Neural crest cell (in vitro differentiated cells): ENCODE measurements at regions not wholly inside any gene's neighbourhood (a gene's known extent, or its start where the extent isn't known, plus 50 kb on each side); places are given as distances from the start of the nearest gene placed in this dataset.

ENCODE experiments used
- DNase-seq: peaks from one replicate; pipeline ENCODE4 v3.0.0; 2021; ENCODE audit warnings: low read depth, mixed read lengths, low spot score
- H3K27ac Mint-ChIP-seq: one replicate; pipeline ENCODE4 v1.8.0; 2021; ENCODE audit warnings: mild to moderate bottlenecking, mixed read lengths; ENCODE audit not compliant: unreplicated experiment
- H3K27me3 Mint-ChIP-seq: 2 replicates; pipeline ENCODE4 v1.8.0; 2021; ENCODE audit warnings: low read depth, mild to moderate bottlenecking, mixed read lengths
- H3K36me3 Mint-ChIP-seq: 2 replicates; pipeline ENCODE4 v1.8.0; 2021; ENCODE audit warnings: low read depth, mild to moderate bottlenecking, mixed read lengths
- H3K4me1 Mint-ChIP-seq: 2 replicates; pipeline ENCODE4 v1.8.0; 2021; ENCODE audit warnings: mixed read lengths
- H3K4me3 Mint-ChIP-seq: one replicate; pipeline ENCODE4 v1.8.0; 2021; ENCODE audit warnings: mild to moderate bottlenecking, mixed read lengths
- H3K9me3 Mint-ChIP-seq: 2 replicates; pipeline ENCODE4 v1.8.0; 2021; ENCODE audit warnings: mixed read lengths
- TF ChIP-seq, protein P1 (sequence below): fragments of 200-600 bp; sonication (generic); conservative IDR thresholded peaks from 2 replicates; pipeline ENCODE4 v1.5.0; 2021; ENCODE audit warnings: antibody characterized with exemption, mild to moderate bottlenecking

DNA sequence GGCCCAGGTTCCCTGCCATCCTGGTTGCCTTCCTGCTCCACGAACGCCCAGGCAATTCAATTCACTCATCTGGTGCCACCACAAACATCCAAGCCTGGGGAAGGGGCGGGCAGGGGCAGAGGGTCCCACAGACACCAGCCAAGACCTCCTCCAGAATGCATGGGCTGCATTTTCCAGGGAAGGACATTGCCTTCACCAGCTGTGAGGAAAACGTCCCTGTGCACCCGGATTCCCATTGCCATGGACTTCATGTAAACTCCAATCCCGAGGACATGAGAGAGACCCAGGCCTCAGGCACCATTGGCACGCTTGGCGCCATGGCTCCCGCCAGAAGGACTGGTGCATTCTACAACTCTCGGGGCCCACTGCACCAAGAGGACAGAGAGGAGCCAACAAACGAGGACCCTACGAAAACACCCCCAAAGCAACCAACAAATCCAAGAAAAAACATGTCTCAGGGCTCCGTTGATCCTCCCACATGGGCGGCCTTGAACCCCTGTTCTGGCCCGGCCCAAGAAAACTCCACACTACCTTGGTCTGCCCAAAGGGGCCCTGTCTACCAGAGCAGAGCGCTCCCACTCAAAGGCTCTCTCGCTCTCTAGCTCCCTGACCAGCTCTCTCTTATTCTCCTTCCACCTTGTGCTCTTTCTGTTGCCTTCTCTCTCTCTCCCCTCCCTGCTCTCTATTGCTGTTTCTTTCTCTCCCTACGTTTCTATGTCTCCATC lies 183.9 kb downstream of the ALG10 start:
- no peak for DNase-seq
- TF ChIP-seq, protein P1, sequence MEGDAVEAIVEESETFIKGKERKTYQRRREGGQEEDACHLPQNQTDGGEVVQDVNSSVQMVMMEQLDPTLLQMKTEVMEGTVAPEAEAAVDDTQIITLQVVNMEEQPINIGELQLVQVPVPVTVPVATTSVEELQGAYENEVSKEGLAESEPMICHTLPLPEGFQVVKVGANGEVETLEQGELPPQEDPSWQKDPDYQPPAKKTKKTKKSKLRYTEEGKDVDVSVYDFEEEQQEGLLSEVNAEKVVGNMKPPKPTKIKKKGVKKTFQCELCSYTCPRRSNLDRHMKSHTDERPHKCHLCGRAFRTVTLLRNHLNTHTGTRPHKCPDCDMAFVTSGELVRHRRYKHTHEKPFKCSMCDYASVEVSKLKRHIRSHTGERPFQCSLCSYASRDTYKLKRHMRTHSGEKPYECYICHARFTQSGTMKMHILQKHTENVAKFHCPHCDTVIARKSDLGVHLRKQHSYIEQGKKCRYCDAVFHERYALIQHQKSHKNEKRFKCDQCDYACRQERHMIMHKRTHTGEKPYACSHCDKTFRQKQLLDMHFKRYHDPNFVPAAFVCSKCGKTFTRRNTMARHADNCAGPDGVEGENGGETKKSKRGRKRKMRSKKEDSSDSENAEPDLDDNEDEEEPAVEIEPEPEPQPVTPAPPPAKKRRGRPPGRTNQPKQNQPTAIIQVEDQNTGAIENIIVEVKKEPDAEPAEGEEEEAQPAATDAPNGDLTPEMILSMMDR, result no peak
- Mint-ChIP-seq H3K4me3 (no peak overlapping the region), H3K9me3 (peaks cover 10% of the 10 kb centered on the region), H3K27me3 (no peaks in the 10 kb centered on the region), H3K4me1 (no peaks in the 10 kb centered on the region), H3K27ac (no peak overlapping the region), H3K36me3 (peaks cover 7% of the 10 kb centered on the region)

DNA sequence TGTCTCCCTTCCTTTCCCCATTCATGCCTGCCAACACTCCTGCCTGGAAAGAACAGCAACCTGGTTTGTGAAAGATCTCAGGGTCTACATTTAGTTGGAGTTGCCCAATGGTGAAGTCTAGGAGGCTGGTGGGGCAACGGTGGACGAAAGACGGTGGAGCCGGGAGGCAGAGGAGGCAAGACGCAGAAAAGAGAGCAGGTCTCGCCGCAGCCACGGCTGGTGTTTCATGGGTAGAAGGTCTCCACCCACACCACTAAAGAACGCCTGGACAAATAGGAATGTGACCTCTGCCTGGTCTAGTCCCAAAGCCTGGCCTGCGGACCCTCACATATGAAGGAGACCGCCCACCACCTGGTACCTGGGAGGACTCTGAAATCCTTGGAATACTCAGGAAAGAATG lies 185.6 kb downstream of the ALG10 start:
- Mint-ChIP-seq H3K9me3 (peaks cover 6% of the 10 kb centered on the region), H3K4me1 (no peaks in the 10 kb centered on the region), H3K27me3 (no peaks in the 10 kb centered on the region), H3K4me3 (no peak overlapping the region), H3K36me3 (peaks cover 7% of the 10 kb centered on the region), H3K27ac (no peak overlapping the region)
- DNase-seq, result no peak
- TF ChIP-seq, protein P1, result no peak

DNA sequence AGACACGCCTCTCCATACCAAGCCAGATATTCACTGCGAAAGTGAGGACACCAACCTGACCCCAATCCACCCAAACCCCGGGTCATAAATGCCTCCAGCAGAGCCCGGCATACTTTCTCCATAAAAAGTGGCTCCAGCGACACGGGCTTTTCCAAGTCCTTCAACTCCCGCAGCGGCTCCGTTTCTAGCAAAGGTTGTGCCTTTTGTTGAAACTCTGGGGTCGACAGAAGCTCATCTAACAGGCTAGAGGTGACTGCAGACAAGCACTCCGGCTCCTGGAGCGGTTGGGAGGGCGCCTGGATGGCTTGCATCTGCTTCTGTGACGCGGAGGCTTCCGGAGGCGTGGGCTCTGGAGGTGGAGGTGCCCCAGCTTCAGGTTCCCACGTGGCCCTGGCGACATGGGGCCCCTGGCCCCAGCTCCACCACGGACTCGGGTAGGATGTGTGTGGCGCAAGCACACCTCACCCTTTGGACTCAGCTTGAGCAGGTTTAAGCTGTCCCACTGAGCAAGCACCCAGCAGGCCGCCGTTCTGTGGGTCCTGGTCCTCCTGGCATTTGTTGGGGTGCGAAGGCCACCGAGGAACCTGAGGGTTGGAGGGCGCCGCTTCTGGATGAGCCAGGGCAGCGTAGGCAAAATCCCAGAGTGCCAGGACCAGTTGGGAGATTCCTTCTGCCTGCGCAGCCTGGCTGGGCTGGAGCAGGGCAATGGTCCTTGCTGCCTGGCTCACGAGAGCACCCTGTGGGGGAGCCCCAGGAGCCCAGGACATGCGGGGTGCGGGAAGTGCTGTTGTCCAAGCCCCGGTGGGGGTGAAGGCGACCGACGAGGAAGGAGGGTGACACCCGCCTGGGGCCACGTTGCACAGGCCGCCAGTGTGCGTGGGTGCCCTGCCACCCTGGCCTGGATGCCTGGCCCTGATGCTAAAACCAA lies 186.3 kb downstream of the ALG10 start:
- peaks cover 6% of the 10 kb centered on the region for H3K9me3 Mint-ChIP-seq
- H3K4me1 Mint-ChIP-seq, result no peaks in the 10 kb centered on the region
- TF ChIP-seq, protein P1, result no peak
- no peak overlapping the region for H3K4me3 Mint-ChIP-seq
- no peak overlapping the region for H3K27ac Mint-ChIP-seq
- no peak for DNase-seq
- H3K27me3 Mint-ChIP-seq, result no peaks in the 10 kb centered on the region
- peaks cover 7% of the 10 kb centered on the region for H3K36me3 Mint-ChIP-seq

DNA sequence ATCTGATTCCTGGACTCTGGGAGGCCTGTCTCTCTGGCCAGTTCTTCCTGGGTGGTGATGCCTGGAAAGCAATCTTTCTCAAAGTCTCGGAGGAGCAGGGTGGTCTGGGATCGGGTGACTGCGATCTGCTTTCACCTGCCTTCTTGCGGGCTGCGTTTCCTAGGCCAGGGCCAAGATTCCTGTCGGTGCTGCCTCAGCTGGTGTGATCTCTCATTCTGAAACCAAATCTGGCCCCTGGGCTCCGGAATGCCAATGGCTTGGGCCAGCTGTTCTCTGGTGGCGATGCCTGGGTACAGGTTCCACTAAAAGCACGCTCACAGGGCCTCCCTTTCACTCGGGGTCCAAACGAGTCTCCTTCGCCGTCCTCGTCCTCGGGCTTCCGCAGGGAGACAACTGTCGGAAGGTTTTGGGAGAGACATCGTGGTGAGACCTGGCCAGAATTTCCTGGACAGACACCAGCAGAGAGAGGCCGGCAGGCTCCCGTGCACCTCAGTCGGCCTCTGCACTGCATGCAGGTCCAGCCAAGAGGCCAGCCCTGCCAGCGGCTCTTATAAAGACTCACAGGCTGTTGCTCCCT lies 187.1 kb downstream of the ALG10 start:
- H3K9me3 Mint-ChIP-seq, result peaks cover 6% of the 10 kb centered on the region
- H3K36me3 Mint-ChIP-seq, result peaks cover 7% of the 10 kb centered on the region
- H3K4me3 Mint-ChIP-seq, result no peak overlapping the region
- no peak for DNase-seq
- no peaks in the 10 kb centered on the region for H3K27me3 Mint-ChIP-seq
- no peak overlapping the region for H3K27ac Mint-ChIP-seq
- TF ChIP-seq, protein P1, result no peak
- no peaks in the 10 kb centered on the region for H3K4me1 Mint-ChIP-seq

DNA sequence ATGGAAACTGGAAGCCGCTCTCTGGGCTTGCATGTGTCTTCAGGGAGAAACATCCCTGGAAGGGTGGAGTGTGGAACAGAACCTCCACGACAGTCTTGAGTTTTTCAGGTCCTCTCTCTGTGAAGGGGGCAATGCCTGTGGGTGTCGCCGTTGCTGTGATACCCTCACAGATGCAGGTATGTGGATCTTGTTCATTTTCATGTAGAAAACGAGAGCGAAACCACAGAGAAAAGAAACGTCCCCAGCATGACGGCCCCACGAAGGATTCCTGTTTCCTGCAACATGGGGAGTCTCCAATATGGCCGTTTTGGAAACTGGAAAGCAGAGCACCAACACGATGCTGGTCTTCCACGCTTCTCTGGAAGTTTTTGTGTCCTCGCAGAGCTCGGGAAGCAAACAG lies 187.9 kb downstream of the ALG10 start:
- TF ChIP-seq, protein P1, result no peak
- H3K27me3 Mint-ChIP-seq, result no peaks in the 10 kb centered on the region
- H3K4me1 Mint-ChIP-seq, result no peaks in the 10 kb centered on the region
- peaks cover 4% of the 10 kb centered on the region for H3K9me3 Mint-ChIP-seq
- no peak overlapping the region for H3K27ac Mint-ChIP-seq
- H3K36me3 Mint-ChIP-seq, result peaks cover 7% of the 10 kb centered on the region
- no peak for DNase-seq
- no peak overlapping the region for H3K4me3 Mint-ChIP-seq
